ENCODE measurements at regions not wholly inside any gene's neighbourhood (a gene's known extent, or its start where the extent isn't known, plus 50 kb on each side); places are given as distances from the start of the nearest gene placed in this dataset.

DNA sequence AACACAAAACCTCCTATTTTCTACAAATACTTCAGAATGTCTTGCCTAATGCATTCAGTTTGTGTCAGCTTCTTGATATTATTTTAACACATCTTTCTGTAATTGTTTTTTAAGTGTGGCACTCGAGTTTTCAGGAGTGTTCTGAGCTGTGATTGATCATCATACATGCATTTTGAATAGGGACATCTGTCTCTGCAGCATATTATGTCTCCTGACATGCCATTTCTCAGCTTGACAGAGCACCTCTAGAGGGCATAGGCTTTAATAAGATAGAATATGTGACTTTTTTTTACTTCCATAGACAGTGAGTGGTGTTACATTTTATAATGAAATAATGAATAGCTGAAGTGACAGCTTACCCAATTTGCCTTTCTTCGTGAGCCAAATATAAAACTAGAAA is 219.2 kb upstream of the HDAC9 start:
- TF ChIP-seq, protein P1, sequence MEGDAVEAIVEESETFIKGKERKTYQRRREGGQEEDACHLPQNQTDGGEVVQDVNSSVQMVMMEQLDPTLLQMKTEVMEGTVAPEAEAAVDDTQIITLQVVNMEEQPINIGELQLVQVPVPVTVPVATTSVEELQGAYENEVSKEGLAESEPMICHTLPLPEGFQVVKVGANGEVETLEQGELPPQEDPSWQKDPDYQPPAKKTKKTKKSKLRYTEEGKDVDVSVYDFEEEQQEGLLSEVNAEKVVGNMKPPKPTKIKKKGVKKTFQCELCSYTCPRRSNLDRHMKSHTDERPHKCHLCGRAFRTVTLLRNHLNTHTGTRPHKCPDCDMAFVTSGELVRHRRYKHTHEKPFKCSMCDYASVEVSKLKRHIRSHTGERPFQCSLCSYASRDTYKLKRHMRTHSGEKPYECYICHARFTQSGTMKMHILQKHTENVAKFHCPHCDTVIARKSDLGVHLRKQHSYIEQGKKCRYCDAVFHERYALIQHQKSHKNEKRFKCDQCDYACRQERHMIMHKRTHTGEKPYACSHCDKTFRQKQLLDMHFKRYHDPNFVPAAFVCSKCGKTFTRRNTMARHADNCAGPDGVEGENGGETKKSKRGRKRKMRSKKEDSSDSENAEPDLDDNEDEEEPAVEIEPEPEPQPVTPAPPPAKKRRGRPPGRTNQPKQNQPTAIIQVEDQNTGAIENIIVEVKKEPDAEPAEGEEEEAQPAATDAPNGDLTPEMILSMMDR (IDR thresholded peaks at IDR 0.05) = no peak
- TF ChIP-seq EZH2 (IDR thresholded peaks at IDR 0.05) = no peak

Measured in neural progenitor cell (in vitro differentiated cells).